B cell (primary cell): ENCODE measurements at regions not wholly inside any gene's neighbourhood (a gene's known extent, or its start where the extent isn't known, plus 50 kb on each side); places are given as distances from the start of the nearest gene placed in this dataset.

Source experiments
- CTCF ChIP-seq: fragments of 200-600 bp; IDR thresholded peaks from one replicate; pipeline ENCODE4 v1.8.0; 2022; ENCODE audit warnings: antibody characterized with exemption, mild to moderate bottlenecking
- EZH2 ChIP-seq: IDR thresholded peaks from 2 replicates; pipeline ENCODE4 v1.6.1; 2012; ENCODE audit warnings: borderline replicate concordance, low read depth, mild to moderate bottlenecking, moderate library complexity, low read length; ENCODE audit not compliant: insufficient read depth, poor library complexity, severe bottlenecking

GRCh38 chr1:172938681-172939080 lies 112.1 kb downstream of the TNFSF18 start:
- TF ChIP-seq CTCF, result no peak
- no peak for TF ChIP-seq EZH2
